PC-3 (cell line): ENCODE measurements at regions not wholly inside any gene's neighbourhood (a gene's known extent, or its start where the extent isn't known, plus 50 kb on each side); places are given as distances from the start of the nearest gene placed in this dataset.

ENCODE experiments used
- EZH2 ChIP-seq: fragments of 300-600 bp; sonication (generic); IDR thresholded peaks from one replicate; pipeline ENCODE4 v1.6.1; 2017; ENCODE audit warnings: antibody characterized with exemption, mild to moderate bottlenecking, low read length; ENCODE audit not compliant: unreplicated experiment
- EZH2phosphoT487 ChIP-seq: fragments of 300-600 bp; sonication (generic); IDR thresholded peaks from 2 replicates; pipeline ENCODE4 v1.6.1; 2018; ENCODE audit warnings: mild to moderate bottlenecking, antibody characterized with exemption, low read length, borderline replicate concordance
- TF ChIP-seq, protein P1 (sequence below): fragments of 300-600 bp; sonication (generic); conservative IDR thresholded peaks from 2 replicates; pipeline ENCODE4 v1.5.1; 2017; ENCODE audit warnings: antibody characterized with exemption, low read depth, mild to moderate bottlenecking, low read length

GRCh38 chr20:11041396-11041795 is 367.6 kb upstream of the JAG1 start:
- TF ChIP-seq, protein P1, sequence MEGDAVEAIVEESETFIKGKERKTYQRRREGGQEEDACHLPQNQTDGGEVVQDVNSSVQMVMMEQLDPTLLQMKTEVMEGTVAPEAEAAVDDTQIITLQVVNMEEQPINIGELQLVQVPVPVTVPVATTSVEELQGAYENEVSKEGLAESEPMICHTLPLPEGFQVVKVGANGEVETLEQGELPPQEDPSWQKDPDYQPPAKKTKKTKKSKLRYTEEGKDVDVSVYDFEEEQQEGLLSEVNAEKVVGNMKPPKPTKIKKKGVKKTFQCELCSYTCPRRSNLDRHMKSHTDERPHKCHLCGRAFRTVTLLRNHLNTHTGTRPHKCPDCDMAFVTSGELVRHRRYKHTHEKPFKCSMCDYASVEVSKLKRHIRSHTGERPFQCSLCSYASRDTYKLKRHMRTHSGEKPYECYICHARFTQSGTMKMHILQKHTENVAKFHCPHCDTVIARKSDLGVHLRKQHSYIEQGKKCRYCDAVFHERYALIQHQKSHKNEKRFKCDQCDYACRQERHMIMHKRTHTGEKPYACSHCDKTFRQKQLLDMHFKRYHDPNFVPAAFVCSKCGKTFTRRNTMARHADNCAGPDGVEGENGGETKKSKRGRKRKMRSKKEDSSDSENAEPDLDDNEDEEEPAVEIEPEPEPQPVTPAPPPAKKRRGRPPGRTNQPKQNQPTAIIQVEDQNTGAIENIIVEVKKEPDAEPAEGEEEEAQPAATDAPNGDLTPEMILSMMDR: no peak
- TF ChIP-seq EZH2phosphoT487: no peak
- no peak for TF ChIP-seq EZH2
